ENCODE measurements at regions not wholly inside any gene's neighbourhood (a gene's known extent, or its start where the extent isn't known, plus 50 kb on each side); places are given as distances from the start of the nearest gene placed in this dataset.
"Not testable (repeated sequence)": the region's sequence is repeated elsewhere in the genome, so short reads cannot be mapped to it uniquely, and the experiment has no call there.

DNA sequence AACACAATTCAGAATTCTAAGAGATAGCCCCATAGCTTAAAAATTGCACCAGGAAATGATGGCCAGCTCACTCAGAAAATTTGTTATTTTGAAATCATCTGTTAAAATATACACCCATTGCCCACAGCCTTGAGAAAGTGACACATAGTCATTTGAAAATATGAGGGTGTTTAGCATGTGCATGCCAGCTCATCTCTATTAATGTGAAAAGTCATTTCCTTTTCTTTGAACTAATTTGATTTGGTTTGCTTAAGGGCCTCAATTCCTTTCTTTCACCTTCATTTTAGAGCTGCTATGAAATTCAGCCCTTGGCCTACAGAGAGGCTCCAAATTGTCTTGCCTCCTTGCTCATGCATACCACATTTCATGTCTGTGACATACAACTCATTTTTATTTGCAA, 241.4 kb downstream of the PHLDA1 start:
- no peak for DNase-seq

DNA sequence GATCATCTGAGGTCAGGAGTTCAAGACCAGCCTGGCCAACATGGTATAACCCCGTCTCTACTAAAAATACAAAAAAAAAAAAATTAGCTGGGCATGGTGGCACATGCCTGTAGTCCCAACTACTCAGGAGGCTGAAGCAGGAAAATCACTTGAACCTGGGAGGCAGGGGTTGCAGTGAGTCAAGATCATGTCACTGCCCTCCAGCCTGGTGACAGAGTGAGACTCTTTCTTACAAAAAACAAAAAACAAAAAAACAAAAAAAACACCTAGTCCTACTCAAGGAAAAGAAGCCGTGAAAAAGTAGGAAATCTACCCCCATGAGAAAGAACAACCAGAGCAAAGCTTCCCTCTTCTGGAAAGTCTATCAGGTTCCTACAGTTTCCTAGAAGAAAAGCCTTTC, 244.4 kb downstream of the PHLDA1 start:
- not testable (repeated sequence) for DNase-seq

DNA sequence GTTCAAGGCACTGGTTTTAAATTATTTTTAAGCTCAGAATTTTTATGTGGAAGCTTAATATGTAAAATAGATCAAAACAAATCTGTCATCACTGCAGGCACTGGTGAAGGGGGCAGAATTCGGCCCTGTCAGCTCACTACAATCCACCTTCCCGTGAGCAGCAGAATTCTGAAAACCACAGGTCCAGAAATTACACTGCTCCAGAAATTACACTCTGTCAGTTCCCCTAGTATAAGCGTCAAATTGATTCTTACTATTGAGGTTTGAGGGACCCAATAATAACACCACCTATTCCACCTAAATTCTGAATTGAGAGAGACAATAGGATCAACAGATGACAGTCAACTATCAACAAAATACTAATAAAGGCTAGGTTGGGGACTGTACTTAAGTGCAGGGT, 245.5 kb downstream of the PHLDA1 start:
- no peak for DNase-seq

DNA sequence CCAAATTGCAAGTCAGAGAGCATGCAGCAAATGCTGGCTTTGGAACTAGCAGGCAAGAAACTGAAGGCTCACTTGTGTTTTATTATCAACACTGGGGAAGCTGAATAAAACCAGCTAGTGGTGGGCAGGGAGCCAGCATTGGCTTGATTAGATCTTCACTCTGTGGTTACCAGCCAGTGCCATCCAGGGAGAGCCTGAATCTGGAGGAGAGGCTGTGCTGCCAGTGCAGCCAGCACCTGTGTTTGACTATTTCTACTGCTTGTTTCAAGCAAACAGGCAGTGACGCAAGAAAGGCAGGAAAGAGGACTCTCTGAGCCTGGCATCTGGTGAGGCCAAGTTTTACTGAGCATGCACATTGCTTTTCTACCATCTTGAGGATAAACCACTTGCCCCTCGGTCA, 247.0 kb downstream of the PHLDA1 start:
- DNase-seq: no peak

DNA sequence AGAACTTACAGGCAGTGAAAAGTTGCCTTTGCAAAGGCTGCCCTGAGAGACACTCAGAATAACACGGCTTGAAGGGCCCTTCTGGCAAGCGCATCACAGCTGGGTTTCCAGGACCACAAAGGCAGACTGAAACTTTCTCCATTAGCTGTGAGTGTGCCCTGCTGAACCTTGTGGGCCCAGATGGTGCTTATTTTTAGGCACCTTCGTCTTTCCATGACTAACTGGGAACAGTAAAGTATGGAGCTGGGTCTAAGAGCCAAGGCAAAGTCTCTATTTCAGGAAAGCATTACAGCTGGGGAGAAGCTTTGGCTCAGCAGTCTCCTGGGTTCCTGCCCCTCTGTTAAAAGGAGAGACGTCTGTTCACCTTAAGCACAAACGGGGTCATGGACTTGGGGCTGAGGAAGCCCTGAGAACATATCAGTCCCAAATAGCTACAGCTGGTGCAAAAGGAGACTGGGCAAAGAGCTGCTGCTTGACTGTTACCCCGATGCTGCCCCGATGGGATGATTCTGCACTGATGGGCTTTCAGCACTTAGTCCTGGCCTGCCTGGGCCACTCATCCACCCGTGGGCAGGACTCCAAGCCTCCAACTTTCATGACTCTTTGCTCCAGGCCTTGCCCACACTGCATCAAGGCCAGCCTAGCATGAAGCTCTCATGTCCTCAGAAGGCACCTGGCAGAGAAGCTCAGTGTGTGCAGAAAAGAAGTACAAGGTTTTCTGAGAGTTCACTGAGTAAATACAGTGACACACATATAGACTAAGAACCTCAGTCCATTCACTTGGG, 248.3 kb downstream of the PHLDA1 start:
- no peak for DNase-seq

DNA sequence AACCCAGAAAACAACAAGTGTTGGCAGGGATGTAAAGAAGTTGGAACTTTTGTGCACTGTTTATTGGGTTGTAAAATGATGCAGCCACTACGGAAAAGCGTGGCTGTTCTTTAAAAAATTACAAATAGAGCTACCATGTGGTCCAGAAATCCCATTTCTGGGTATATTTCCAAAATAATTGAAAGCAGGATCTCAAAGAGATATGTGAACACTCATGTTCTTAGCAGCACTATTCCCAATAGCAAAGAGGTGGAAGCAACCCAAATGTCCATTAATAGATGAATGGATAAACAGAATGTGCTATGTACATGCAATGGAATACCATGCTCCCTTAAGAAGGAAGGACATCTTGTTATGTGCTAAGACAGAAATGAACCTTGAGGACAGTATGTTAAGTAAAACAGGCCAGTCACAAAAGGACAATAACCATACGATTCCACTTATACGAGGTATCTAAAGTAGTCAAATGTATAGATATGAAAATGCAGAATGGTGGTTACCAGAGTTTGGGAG, 249.5 kb downstream of the PHLDA1 start:
- no peak for DNase-seq

DNA sequence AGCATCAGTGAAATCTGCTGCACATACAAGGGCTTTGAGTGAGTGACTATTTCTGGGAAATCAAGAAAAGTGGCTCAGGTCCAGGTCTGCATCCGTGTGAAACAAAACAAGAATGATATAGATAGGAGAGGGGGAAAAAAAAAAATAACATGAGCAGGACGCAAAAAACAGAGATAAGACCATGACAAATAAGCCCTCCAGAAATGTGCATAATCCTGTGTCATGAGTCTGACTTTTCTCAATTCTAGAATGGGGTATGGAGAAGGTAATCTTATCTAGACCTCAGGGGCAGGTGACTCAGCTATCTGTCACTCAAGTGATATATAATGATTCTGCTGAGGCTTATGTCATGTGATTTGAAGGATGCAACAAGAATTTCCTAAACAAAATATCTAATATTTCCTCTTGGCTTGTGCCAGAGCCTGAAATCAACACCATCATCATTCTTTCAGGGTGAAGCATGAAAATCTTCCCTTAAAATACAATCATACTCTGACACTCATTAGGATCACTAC, 250.0 kb downstream of the PHLDA1 start:
- DNase-seq: no peak

DNA sequence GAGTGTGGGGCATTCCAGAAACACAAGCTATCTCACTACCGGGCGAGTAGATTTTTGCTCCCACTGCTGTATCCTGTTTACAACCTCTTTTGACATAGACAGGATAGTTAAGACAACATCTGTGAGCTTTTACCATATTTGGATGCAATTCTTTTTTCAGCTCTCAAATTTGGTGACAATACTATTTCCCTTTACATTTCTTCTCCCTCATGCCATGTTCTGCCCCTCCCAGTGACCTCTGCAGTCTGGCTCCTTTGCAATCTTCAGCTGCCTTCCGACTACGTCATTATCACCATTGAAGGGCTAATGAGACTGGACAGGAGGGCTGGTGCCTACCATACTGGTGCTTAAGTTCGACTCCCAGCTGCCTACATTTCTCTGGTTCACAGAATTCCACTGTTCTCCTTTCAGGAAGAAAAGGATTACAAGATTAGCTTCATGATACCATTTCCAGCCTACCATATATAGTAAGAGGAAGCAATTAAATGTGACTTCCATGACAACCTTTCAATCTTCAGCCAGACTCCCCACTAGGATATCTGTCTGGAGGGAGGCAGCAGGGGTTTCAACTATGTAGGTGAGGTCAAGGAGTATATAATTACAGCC, 251.6 kb downstream of the PHLDA1 start:
- no peak for DNase-seq

DNA sequence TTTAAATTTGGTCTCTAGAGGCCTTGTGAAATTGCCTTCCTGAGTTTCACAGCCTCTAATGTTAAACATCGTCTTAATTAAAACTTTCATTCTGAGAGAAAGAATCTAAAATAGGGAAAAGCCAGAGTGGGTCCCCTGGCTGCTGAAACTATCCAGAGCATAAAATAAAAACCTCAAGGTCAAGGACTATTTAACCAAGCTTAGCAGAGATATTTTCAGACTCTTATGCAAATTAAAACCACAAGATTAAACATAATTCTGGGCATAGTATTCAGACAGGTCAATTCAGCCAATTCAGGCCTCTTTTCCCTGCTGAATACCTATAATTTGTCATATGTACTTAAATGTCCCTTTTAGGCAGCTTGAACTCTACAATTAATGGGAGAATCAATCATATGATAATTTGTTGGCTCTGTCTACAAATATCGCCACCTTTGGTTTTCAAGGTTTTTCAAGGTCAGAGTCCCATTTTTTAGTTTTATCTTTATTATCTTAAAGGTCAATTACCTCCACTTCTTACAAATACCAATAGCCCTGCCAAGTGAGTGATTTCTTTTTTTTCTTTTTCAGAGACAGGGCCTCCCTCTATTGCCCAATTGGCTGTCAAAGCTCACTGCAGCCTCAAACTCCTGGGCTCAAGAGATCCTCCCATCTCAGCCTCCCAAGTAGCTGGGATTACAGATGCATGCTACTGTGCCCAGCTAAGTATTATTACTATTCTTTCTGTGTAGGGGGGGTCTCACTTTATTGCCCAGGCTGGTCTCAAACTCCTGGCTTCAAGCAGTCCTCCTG, 257.1 kb downstream of the PHLDA1 start:
- no peak for DNase-seq

DNA sequence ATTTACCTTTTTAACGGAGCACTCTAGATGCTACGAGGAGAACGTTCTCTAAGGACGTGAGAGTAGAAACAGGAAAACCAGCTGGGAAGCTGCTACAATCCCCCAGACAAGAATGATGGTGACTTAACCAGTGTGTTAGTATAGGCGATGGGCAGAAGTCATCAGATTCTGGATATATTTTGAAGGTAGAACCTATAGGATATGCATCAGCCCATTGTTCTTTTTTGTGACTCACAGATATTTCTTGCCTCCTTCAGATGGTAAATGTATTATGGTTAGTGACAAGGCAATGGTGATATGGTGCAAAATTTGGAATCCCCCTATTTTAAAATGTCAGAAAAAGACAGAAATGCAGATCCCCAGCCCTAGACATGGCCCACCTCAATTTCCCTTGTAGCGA, 258.2 kb downstream of the PHLDA1 start:
- DNase-seq: no peak

DNA sequence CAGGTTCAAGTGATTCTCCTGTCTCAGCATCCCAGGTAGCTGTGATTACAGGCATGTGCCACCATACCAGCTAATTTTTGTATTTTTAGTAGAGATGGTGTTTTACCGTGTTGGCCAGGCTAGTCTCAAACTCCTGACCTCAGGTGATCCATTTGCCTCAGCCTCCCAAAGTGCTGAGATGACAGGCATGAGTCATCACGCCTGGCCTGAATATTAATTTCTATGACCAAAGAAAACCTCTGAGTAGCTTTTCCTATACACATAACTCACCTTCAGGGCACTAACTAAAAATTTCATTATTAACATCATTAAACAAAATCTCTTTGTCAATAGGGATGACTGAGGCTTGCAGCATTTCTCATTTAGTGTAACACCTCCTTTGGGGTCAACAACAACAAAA, 259.6 kb upstream of the KRR1 start:
- DNase-seq: no peak

DNA sequence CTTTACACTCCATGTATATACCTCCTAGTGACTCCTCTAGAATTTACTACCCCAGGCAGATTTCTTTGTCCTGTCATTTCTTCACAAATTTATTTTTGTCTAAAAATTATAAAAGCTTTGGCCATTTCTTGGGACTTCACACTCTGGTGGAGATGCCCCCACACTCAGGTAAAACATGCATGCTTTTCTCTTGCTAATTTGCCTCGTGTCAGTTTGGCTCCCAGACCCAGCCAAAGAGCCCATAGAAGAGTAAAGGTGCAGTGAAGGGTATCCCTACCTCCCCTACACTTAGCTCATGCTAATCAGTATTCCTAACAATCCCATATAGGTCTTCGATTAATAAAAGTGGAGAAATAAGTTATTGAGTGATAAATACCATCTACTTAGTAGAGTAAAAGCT, 256.5 kb upstream of the KRR1 start:
- DNase-seq: no peak

DNA sequence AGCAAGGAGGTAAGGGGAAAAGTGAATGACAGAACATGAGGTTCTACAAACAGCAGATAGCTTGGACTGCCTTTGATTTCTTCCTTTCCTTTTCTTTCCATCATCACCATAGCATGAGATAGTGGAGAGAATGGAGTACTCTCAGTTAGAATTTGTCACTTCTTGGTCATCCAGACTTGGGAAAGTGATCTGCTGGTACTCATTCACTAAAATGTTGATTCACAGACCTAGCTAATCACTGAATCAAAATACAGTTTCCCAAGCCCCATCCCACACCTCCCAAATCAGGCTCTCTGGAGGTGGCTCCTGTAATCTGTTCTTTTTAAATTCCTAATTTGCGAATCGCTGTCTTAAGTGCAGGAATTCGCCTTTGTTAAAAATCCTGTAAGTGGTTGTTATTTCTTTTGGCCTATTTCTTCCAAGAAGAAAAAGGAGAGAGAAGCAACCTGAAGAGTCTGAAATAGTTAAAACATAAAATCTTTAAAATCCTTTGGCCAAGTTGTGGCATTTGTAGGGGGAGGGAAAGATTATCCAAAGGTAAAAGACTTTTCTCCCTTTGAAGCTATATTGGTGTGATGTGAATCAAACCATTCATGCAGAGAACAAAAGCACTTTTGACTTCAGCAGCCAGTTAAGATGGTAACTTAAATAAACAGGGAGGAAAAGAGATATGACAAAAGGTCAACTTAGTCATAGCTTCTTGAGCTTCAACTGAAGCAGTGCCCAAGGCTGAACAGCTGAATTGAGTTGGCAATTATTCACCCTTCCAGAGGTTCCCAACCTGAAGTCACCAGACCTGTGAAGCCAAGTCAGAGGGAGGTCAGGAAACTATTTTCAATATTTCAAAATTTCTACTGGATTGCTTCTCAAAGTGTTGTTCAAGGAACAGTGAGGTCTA, 255.1 kb upstream of the KRR1 start:
- DNase-seq: no peak

DNA sequence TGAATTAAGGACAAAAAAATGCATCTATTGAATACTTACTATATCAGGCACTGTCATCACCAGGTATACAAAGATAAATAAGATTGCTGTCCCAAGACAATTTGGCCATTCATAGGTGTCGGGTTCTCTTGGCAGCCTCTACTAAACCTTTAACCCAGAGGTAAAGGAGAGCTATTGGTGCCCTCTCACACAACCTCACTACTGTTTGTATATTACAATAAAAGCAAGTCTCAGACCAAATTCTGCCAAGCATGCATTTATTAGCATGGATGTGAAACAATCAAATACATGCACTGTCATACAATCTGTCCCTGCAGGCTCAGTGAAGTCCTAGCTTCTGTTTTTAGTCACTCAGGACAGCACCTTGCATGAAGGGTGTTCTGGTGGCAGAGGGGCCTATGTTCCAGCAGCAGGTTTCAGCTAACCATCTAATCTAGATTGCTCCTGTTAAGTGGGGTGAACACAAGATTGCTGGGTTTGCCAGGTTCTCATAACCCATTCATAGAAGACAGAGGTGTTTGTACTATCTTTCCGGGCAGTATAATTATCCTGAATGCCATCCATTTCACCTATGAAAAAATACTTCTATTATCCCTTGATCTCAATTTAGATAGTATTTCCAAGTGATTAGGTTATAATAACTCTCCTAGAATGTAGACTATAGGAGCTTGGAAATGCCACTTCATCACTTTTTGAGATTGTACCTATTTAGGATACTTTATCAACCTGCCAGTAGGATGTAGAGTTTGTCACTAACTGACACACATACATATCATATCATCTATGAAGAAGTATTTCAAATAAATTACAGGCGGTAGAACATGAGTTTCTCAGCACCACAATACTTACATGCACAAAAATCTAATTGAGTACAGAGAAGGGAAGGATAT, 254.0 kb upstream of the KRR1 start:
- no peak for DNase-seq

DNA sequence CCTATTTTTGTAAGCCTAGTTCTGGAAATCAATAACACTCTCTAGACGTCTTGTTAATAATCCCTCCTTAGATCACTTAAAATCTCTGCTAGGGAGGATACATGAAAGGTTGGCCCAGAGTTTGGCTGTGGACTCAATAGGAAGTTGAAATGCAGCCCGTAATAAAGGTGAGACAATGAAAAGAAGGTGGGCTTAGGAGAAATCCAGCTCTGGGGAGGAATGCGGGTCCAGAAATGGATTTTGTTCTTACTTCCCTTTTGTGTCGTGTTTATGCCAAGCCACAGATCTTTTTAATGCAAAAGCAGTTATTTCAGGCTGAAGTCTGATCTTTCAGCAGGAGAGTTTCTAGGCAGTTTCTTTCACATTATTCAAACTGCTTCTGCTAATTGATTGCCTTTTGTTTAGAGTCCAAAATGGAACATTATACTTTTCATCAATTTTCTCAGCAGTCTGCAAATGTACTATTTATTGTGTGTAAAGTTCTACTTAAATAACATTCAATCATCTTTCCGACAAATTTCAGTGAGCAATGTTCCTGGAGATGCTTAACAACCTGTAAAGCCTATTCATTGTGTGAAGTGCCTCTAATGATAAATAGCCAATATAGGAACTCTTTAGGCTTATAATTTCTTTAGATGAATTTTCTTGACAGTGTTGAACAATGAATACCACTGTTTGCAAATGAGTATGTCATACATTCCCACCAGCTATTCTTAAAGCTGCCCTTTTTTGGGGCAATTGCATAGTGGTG, 252.9 kb upstream of the KRR1 start:
- no peak for DNase-seq

DNA sequence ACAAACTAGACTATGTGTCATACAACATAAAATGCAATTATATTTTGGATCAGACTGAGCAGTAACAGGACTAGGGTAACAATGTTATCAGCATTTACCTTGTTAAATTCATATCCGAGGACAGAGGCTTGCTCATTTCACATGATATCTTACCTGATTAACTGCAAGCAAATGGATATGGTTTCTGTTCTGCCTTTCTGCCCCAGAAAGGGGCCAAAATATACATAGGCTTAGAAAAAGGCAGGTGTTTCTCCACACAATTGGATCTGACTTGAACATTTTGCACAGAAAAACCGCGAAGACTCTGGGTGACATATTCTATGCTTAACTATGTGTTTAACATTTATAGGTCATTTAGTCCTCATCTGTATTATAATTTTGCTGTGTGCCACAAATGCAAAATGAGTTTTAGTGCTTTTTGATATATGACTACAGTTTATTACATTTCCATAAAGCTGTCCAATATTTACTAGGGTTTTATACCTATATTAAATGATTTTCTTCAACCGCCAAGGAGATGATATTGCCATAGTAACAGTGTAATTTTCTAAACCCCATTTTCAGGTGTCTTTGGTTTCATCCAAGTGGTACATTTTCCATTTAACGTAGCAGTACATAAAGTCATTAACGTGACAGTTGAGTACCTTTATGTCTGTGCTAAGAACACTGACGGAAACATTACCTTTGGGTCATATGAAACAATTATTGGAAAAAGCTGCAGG, 249.3 kb upstream of the KRR1 start:
- no peak for DNase-seq

DNA sequence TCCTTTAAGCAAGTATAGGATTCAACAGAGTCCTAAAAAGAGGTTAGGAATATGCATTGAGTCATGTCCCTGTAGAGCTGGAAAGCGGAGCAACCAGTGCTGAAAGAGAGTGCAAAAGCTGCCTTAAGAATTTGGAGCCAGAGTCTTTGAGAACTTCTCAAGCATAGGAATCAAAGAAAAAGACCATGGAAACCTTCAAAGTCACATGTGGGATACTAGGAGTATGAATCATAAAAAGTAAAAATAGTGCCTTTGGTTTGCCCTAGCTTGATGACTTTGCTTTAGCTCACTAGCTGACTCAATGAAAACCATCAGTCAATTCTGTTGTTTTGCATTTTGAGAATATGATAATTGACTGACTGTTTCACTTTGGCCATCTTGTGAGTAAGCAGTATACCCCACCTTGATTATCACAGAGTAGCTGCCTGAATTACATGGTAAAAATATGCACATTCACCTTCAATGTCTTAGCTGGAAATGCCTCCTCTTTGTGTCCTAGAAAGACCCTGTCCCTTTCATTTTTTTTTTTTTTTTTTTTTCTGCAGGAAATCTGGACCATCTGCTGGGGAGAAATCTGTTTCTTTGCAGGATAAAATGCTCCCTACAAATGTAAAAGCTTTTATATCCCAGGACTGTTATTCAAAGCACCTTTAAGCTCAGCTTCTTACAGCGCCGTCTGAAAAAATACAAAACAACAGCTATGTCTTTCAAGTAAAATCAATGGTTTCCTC, 248.6 kb upstream of the KRR1 start:
- DNase-seq: no peak

DNA sequence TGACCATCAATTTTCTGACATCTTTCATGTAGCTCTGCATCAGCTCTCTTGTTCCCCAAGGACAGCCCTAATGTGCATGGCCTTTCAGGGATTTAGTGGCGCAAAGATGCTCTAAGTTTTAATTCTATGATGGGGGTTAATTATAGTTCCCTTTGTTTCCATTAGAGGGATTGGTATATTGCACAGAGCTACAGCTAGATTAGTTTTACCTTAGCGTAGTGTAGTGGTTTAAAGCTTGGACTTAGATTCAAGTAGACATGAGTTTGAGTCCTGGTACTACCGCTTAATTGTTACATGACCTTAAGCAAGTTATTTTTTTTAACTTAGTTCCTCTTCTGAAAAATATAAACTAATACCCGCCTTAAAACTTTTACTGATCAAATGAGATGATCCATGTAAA, 247.8 kb upstream of the KRR1 start:
- no peak for DNase-seq

DNA sequence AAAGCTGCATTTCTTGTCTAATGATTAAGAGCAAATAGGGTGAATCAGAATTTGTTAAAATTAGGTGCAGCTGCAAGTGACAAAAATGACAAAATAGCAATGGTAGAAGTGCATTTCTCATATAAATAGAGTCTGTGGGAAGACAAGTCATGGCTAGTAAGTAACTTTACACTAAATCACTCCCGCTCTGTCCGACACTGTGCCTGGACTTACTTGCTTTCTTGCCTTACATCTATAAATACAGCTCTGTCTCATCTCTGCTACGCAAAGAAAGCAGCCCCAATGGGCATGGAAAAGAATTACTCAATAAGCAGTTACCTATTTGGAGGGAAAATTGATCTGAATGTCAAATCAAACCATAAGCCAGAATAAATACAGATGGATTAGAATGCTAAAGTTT, 245.4 kb upstream of the KRR1 start:
- no peak for DNase-seq

All from right kidney (tissue), 1 donor.